NCI-H2081 (cell line): ENCODE measurements at regions not wholly inside any gene's neighbourhood (a gene's known extent, or its start where the extent isn't known, plus 50 kb on each side); places are given as distances from the start of the nearest gene placed in this dataset.
A peak's percentile ranks its signal among the peaks of the same experiment; 100 is the strongest.

Experiments
- DNase-seq, 2 experiments: peaks; one replicate each; lab custom pipeline; 2025; lab: John Stamatoyannopoulos, UW

DNA sequence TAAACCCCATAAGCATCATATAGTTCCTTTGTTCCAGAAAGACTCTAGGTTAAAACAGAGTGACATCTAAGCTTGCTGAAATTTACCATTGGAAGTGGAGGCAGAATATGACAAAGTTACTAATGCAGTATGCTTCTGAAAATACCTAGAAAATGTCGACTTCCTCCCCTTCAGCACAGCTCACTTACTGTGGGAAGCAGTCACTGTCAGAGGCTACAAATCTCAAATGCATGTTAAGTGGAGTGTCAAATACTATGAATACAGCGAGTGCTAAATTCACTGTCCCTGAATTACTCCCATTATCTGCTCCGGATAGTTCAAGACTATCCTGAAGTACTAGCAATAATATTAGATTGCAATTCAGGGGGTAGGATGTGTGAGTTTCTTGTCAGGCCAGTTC is 1454.6 kb downstream of the AACS start:
- DNase-seq, result no peak

- no peak for DNase-seq
Observed at GRCh38 chr12:126523891-126524290, 1458.7 kb downstream of the AACS start.

DNA sequence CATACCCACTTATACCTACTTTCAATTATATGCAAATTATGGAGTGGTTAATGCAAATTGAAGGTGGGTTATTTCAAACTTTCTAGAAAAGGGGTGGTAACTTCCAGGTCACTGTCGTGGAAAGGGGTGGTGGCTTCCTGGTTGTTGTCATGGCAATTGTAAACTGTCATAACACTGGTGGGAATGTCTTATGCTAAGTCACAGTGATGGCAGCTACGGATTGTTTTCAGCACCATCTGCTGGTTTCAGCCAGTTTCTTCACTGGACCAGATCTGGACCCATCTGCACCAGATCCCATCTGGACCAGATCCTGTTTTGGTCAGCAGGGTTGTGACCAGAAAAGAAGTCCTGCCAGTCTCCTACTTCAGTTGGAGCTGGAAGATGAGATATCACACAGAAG is 1469.3 kb downstream of the AACS start:
- DNase-seq, result no peak

DNA sequence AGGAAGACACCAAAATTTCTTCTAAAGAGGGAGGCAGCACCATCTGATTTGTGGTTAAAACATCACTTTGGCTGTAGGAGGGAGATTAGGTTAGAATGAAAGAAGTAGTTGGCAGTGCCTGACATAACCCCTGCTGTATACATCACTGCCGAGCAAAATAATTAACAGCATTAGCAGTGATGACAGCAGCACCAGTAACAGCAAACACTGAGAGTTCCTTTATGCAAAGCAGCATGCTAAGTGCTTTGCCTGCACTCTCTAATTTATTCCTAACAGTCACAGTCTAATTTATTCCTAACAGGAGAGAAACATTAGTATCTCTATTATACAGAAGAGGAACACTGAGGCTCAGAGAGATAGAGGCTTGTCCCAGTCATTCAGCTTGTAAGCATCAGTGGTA is 1469.7 kb downstream of the AACS start:
- no peak for DNase-seq

DNA sequence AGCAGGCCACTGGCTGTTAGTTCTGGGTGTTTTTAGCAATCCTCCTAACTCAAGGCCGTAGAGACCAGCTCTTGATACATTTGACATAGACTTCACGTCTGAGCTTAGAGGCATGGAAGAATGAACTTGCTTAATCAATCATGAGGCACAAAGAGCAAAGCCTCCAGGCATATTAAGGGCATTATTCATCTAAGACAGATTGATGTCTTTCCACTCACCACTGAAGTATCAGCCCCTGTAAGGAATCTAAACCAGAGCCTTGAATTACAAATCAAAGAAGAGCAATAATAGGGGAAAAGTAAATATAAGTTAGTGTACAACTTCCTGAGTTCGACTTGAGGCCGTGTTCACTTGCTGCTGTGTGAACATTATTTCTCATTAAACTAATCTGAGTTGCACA is 1470.7 kb downstream of the AACS start:
- DNase-seq, result no peak

DNA sequence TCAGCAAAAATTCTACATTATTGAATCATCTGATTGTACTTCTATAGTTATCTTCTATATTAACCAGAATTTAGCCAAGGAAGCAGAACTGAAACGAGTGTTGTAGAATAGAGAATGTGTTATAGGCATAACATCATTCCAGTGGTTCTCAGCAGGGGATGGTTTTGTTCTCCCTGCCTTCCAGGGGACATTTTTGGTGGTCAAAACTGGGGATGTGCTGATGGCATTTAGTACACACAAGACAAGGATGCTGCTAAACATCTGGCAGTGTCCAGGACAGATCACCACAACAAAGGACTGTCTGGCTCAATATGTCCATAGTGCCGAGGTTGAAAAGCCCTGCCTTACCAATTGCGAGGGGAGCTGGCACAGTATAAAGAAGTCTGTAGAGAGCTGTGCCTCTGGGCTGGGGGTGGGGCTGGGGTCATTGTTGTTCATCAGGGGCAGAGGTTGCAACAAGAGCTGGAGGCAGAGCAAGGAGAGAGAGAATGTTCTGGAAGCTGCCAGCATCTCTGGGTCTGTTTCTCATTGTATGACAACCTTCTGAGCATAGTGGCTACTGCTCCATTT is 1472.8 kb downstream of the AACS start:
- DNase-seq, result no peak

DNA sequence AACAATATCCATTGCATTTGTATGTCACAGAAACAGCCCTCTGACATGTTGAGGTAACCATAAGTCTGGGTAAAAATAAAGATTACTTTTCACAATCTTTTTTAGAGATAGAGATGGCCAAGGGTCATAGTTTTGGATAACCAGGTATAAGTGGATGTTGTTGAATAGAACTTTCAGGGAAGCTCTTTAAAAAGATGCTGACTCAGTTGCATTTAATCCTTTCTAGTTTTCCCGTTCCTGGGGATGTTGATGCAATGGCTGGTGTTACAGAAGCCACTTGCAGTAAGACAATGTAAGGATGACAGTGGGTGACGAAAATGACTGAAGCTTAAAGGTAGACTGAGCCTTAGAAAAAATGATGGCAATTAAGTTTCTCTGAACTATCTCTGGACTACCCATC is 1473.7 kb downstream of the AACS start:
- no peak for DNase-seq

GRCh38 chr12:126545411-126545810 is 1480.2 kb downstream of the AACS start:
- no peak for DNase-seq

GRCh38 chr12:126547905-126548304 is 1482.7 kb downstream of the AACS start:
- DNase-seq, result no peak

- DNase-seq, result no peak
Observed at GRCh38 chr12:126551869-126552268, 1486.6 kb downstream of the AACS start.

DNA sequence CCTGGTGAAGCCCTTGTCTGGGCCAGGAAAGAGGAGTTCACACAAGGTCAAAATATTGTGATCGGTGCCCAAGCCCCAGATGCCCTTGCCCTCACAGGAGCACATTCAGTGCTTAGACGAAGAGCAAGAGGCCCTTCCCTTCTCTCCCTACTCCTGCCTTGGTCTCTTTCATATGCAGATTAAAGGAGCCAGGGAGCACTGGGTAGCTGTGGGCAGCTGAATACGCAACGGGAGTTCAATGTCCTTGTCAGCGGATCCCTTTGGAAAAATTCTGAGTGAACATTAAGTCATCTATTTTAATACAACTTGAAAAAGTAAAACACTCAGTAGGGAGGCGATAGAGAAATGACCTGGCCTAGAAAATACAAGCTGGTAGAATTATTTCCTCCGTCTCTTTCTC is 1489.4 kb downstream of the AACS start:
- no peak for DNase-seq

DNA sequence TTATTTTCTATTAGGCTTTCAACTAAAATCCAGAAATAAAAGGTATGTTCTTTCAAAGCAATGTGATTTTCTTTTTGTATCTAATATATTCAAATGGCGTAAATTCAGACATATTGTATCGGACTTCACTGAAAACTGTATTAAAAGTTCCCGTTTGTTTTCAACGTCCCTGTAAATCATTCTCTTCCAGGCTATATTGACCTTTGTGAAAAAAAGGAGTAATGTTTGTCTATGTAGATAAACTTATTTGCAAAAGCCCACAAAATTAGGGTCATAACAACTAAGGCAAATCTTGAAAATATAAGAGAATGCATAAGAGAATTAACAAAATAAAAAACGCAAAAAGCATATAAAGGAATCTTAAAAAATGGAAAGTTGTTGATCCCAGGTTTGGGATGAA is 1492.4 kb downstream of the AACS start:
- no peak for DNase-seq

- DNase-seq, result peak in 1 of 2 experiments; percentile 56
Observed at GRCh38 chr12:126558219-126558618, 1493.0 kb downstream of the AACS start.

- peak; percentile 57 to 91 for DNase-seq
Observed at GRCh38 chr12:126558810-126559209, 1493.6 kb downstream of the AACS start.

- no peak for DNase-seq
Observed at GRCh38 chr12:126567016-126567415, 1501.8 kb downstream of the AACS start.

DNA sequence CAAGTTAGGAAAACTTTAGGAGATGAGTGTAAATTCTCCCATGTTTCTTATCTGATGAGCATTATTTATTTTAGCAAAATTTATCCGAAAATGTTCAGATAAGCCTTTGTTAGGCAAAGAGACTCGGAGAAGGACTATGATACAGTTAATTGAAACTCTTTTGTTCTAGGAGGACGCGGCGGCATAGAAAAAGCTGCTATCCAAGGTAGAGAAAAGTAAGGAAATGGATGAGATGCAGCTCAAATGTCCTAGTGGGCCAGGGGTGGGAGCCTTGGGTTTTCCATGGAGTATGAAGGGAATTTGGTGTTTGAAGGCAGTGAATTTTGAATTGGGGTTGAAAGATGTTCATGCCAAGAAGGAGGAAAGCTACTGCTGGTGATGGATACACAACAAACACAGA is 1504.5 kb downstream of the AACS start:
- no peak for DNase-seq

GRCh38 chr12:126570566-126570965 is 1505.3 kb downstream of the AACS start:
- no peak for DNase-seq

- no peak for DNase-seq
Observed at GRCh38 chr12:126572170-126572569, 1506.9 kb downstream of the AACS start.

GRCh38 chr12:126581655-126582054 is 1516.4 kb downstream of the AACS start:
- DNase-seq, result no peak

DNA sequence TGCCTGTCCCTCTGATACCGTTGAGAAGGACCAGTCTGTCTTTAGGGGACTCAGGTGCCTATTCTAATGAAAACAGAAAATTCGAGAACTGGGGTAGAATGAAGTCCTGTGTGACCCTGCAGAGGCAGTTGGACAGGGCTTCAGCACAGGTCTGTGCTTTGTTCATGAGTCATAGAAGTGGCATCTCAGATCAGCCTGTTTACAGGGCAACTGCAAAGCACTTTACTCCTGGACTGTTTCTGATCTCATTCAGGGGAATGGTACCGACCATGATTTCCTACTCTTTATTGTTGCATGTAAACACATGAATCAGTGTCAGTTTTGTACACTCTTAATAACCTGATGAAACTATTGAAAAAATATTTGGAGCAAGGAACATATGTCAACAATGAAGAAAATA is 1517.0 kb downstream of the AACS start:
- no peak for DNase-seq

DNA sequence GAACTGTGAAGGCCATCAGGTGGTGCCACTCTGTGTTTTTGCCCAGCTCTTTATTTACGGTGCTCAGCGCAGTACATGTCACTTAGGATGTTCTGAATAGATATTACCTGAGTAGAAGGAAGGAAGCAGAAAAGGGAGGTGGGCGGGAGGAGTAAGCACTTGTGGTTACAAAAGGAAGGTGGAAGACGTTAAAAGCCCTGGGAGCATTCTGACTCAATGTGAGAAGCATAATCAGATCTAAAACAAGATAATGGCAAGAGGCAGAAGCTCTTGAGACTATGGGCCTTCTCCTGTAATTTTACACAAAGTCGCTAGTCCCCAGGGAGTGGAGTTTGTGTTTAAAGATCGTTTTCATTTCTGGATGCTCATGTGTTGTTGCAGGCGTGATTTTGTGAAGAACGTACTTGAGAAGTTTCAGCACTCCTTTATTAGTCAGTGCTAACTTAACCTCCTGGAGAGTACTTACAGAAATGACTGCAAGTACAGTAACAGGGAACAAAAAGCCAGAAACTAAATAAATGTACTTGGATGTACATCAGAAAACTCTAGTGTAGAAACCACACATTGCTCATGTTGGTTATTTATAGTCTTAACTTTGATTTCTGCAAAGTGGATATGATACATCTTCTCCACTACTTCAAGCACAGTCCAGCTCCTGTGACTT is 1523.5 kb downstream of the AACS start:
- no peak for DNase-seq

GRCh38 chr12:126591533-126591932 is 1526.3 kb downstream of the AACS start:
- no peak for DNase-seq

DNA sequence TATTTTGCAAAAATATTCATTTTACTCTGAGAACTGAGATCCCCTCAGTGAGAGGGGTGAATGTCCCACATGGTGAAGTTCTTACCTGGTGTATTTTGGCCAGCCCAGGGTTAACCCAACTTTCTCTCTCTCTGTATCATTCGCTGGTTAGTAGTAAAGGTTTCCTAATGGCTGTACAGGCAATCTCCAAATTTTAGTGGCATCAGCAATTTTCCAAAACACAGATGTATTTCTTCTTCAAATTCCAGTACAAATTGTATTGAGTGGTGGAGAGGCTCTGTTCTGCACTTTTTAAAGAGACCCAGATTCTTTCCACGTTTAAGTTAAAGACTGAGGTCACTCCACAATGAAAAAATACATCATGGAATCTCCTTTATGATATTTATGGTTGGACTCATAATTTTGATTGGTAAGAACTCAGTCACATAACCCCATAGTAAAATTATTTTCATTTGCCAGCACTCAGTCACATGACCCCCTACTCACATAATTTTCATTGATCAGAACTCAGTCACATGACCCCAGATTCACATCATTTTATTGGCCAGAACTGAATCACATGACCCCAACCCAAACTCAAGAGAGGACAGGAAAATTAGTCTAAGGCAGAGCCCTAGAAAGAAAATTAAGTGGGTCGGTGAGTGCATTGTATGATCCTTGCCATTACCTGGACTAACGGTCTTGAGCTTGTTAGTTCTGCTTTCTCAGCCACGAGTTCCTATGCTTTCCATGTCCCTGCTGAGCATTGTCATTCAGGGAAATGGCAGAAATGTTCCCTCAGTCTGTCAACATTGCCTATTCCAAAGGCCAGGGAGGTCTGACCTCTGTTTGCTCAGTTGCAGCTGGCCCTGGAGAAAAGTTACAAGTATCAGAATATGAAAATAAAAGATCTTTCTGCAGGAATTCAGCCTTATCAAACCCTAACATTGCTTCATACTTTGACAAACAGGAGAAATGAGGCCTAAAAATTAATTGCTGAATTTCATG is 1536.2 kb downstream of the AACS start:
- DNase-seq, result no peak
